CD4-positive, CD25-positive, alpha-beta regulatory T cell (primary cell): ENCODE measurements at regions not wholly inside any gene's neighbourhood (a gene's known extent, or its start where the extent isn't known, plus 50 kb on each side); places are given as distances from the start of the nearest gene placed in this dataset.
"Not testable (repeated sequence)": the region's sequence is repeated elsewhere in the genome, so short reads cannot be mapped to it uniquely, and the experiment has no call there.

Experiments
- ATAC-seq, 2 donors: fragments of 150-1000 bp; cut with Tn5 transposase; one replicate each; pipeline ENCODE4 v1.10.0; 2021; ENCODE audit warnings: low read depth in 2 of 2, moderate number of reproducible peaks in 2 of 2, moderate library complexity in 1 of 2
- DNase-seq, 3 donors: peaks; one replicate each; pipeline versions ENCODE4 v3.0.0 to v3.0.0-alpha.2; 2012 to 2022; ENCODE audit warnings: mixed read lengths in 1 of 3
- H3K27ac ChIP-seq: one replicate; pipeline ENCODE4 v1.7.0; 2013; ENCODE audit warnings: mild to moderate bottlenecking, low read length; ENCODE audit not compliant: insufficient read depth, poor library complexity, severe bottlenecking
- H3K27me3 ChIP-seq: one replicate; pipeline ENCODE4 v1.7.0; 2013; ENCODE audit warnings: low read length; ENCODE audit not compliant: control insufficient read depth, insufficient read depth
- H3K36me3 ChIP-seq: one replicate; pipeline ENCODE4 v1.7.0; 2013; ENCODE audit warnings: mild to moderate bottlenecking, low read length, moderate library complexity; ENCODE audit not compliant: control insufficient read depth, insufficient read depth
- H3K4me1 ChIP-seq: 2 replicates; pipeline ENCODE4 v1.7.0; 2013; ENCODE audit warnings: mild to moderate bottlenecking, low read length; ENCODE audit not compliant: insufficient read depth, control insufficient read depth, poor library complexity, severe bottlenecking
- H3K4me3 ChIP-seq: one replicate; pipeline ENCODE4 v1.7.0; 2013; ENCODE audit warnings: low read depth, mild to moderate bottlenecking, low read length, moderate library complexity
- H3K9me3 ChIP-seq, 2 experiments: 1 replicate in 1 of 2; 2 replicates in 1 of 2; pipeline ENCODE4 v1.7.0; 2013; ENCODE audit warnings: low read length in 2 of 2, mild to moderate bottlenecking in 1 of 2, moderate library complexity in 1 of 2; ENCODE audit not compliant: control insufficient read depth in 2 of 2
- H3K27ac Mint-ChIP-seq, 3 donors: one replicate each; pipeline ENCODE4 v1.8.0; 2020 to 2022; ENCODE audit warnings: mild to moderate bottlenecking in 3 of 3, mixed read lengths in 3 of 3, moderate library complexity in 2 of 3
- H3K27me3 Mint-ChIP-seq: one replicate; pipeline ENCODE4 v1.8.0; 2022; ENCODE audit warnings: mild to moderate bottlenecking, mixed read lengths
- H3K36me3 Mint-ChIP-seq: one replicate; pipeline ENCODE4 v1.8.0; 2020; ENCODE audit warnings: mixed read lengths
- H3K4me1 Mint-ChIP-seq, 4 donors: one replicate each; pipeline ENCODE4 v1.8.0; 2020 to 2022; ENCODE audit warnings: mixed read lengths in 4 of 4, mild to moderate bottlenecking in 1 of 4
- H3K4me3 Mint-ChIP-seq, 4 donors: one replicate each; pipeline ENCODE4 v1.8.0; 2020 to 2022; ENCODE audit warnings: mild to moderate bottlenecking in 4 of 4, mixed read lengths in 4 of 4, moderate library complexity in 3 of 4
- H3K9me3 Mint-ChIP-seq, 7 donors: one replicate each; pipeline ENCODE4 v1.8.0; 2020 to 2022; ENCODE audit warnings: mixed read lengths in 7 of 7, mild to moderate bottlenecking in 3 of 7, moderate library complexity in 2 of 7

- H3K9me3 ChIP-seq: peaks cover 9 to 17% of the 10 kb centered on the region in 2 experiments
- H3K4me1 ChIP-seq, H3K27me3 Mint-ChIP-seq, H3K27me3 ChIP-seq, H3K4me1 Mint-ChIP-seq, H3K4me3 Mint-ChIP-seq, DNase-seq, H3K36me3 ChIP-seq, H3K36me3 Mint-ChIP-seq, ATAC-seq, H3K27ac ChIP-seq, H3K27ac Mint-ChIP-seq, H3K4me3 ChIP-seq: not testable (repeated sequence)
- H3K9me3 Mint-ChIP-seq: peaks cover 0 to 54% (median 8%) of the 10 kb centered on the region in 7 donors
Measured at GRCh38 chr21:20502915-20503314, 495.3 kb upstream of the NCAM2 start.

DNA sequence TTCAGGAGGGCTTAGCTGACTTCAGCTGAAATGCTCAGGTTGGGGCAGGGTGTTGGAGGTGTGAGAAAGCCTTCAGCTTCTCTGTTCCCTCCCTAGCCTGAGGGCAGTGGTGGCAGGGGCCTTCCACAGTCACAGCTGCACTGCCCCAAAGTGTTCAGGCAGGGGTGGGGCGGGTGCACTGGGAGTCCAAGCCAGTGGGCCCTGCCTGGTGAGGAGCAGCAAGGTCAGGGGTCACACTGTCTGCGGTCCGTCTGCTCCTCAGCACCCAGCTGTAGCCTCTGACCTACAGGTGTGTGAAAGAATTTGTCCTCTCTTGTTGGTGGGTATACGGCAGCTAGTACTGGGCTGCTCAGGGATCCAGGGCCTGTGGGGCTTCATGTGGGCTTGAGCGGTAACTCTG lies 490.4 kb upstream of the NCAM2 start:
- Histone ChIP-seq H3K36me3 (no peaks in the 10 kb centered on the region), H3K9me3 (peaks cover 9 to 18% of the 10 kb centered on the region in 2 experiments), H3K4me1 (no peaks in the 10 kb centered on the region), H3K27me3 (no peaks in the 10 kb centered on the region), H3K27ac (no peak overlapping the region), H3K4me3 (no peak overlapping the region)
- no peaks in the 10 kb centered on the region for H3K27me3 Mint-ChIP-seq
- H3K4me1 Mint-ChIP-seq: no peaks in the 10 kb centered on the region
- DNase-seq (no peak), ATAC-seq (no peak)
- peaks cover 0 to 44% (median 6%) of the 10 kb centered on the region in 7 donors for H3K9me3 Mint-ChIP-seq
- H3K36me3 Mint-ChIP-seq: no peaks in the 10 kb centered on the region
- no peak overlapping the region for H3K4me3 Mint-ChIP-seq
- no peak overlapping the region for H3K27ac Mint-ChIP-seq

DNA sequence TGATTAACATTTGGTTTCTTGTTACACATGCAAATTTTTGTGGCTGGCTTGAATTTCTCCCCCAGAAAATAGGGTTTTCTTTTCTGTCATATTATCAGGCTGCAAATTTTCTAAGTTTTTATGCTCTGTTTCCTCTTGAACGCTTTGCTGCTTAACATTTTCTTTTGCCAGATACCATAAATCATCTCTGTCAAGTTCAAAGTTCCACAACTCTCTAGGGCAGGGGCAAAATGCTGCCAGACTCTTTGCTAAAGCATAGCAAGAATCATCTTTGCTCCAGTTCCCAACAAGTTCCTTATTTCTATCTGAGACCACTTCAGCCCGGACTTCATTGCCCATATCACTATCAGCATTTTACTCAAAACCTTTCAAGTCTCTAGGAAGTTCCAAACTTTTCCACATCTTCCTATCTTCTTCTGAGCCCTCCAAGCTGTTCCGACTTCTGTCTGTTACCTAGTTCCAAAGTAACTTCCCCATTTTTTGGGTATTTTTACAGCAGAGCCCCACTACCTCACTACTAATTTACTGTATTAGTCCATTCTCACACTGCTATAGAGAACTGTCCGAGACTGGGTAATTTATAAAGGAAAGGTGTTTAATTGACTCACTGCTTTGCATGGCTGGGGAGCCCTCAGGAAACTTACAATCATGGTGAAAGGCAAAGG lies 486.9 kb upstream of the NCAM2 start:
- Mint-ChIP-seq H3K4me3 (no peak overlapping the region), H3K27me3 (no peaks in the 10 kb centered on the region), H3K36me3 (no peaks in the 10 kb centered on the region), H3K4me1 (no peaks in the 10 kb centered on the region), H3K9me3 (peaks cover 0 to 27% (median 4%) of the 10 kb centered on the region in 7 donors), H3K27ac (no peak overlapping the region)
- no peak overlapping the region for H3K4me3 ChIP-seq
- H3K27ac ChIP-seq: no peak overlapping the region
- no peak for ATAC-seq
- H3K36me3 ChIP-seq: no peaks in the 10 kb centered on the region
- H3K27me3 ChIP-seq: no peaks in the 10 kb centered on the region
- peaks cover 2 to 15% of the 10 kb centered on the region in 2 experiments for H3K9me3 ChIP-seq
- no peak for DNase-seq
- no peaks in the 10 kb centered on the region for H3K4me1 ChIP-seq

DNA sequence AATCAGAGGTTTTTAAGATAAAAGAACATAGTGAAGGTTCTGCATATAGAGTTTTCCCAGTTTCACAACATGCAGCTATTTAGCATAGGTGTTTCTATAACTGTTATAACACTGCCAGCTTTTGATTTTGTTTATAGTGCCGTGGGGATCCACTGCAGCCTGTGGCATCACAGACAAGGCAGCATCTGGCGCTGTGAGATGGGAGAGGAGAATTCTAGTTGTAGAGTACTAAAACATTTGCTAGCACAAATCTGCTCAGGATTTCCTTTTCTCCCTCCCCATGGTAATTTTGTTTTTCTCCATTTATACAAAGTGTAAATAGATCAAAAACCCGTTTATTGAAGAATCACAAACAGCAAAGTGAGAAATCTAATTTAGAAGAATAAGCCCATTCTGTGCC lies 482.8 kb upstream of the NCAM2 start:
- ATAC-seq: no peak
- no peak for DNase-seq
- H3K4me1 Mint-ChIP-seq: no peaks in the 10 kb centered on the region

DNA sequence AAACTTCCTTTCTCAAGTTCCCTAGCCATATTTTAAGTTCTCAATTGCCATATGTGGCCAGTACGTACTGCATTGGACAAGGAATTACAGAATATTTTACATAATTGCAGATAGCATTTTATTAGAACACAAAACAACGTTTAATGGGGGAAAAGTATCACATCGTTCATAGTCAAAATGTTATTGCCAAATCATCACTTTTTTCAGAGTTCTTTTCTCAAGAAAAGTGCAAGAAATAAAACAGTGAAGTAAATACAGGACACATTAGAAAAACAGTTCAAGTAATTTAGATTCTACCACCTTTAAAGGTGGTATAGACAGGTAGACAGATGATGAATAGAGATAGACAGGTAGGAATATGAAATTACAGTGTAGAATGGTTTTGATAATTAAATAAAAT lies 479.1 kb upstream of the NCAM2 start:
- Mint-ChIP-seq H3K27me3 (no peaks in the 10 kb centered on the region), H3K36me3 (no peaks in the 10 kb centered on the region), H3K4me3 (no peak overlapping the region), H3K4me1 (no peaks in the 10 kb centered on the region), H3K9me3 (peaks cover 0 to 19% (median 11%) of the 10 kb centered on the region in 7 donors), H3K27ac (no peak overlapping the region)
- ATAC-seq (no peak), DNase-seq (no peak)
- Histone ChIP-seq H3K27ac (no peak overlapping the region), H3K4me1 (no peaks in the 10 kb centered on the region), H3K9me3 (peaks cover 0 to 4% of the 10 kb centered on the region in 2 experiments), H3K27me3 (no peaks in the 10 kb centered on the region), H3K4me3 (no peak overlapping the region), H3K36me3 (no peaks in the 10 kb centered on the region)

More for the DNA sequence above, 482.8 kb upstream of the NCAM2 start:
- no peaks in the 10 kb centered on the region for H3K36me3 Mint-ChIP-seq
- no peaks in the 10 kb centered on the region for H3K27me3 Mint-ChIP-seq
- no peak overlapping the region for H3K4me3 Mint-ChIP-seq
- Histone ChIP-seq H3K36me3 (no peaks in the 10 kb centered on the region), H3K27me3 (no peaks in the 10 kb centered on the region), H3K4me1 (no peaks in the 10 kb centered on the region), H3K9me3 (no peaks in the 10 kb centered on the region), H3K4me3 (no peak overlapping the region), H3K27ac (no peak overlapping the region)
- H3K27ac Mint-ChIP-seq: no peak overlapping the region
- peaks cover 0 to 24% (median 6%) of the 10 kb centered on the region in 7 donors for H3K9me3 Mint-ChIP-seq

DNA sequence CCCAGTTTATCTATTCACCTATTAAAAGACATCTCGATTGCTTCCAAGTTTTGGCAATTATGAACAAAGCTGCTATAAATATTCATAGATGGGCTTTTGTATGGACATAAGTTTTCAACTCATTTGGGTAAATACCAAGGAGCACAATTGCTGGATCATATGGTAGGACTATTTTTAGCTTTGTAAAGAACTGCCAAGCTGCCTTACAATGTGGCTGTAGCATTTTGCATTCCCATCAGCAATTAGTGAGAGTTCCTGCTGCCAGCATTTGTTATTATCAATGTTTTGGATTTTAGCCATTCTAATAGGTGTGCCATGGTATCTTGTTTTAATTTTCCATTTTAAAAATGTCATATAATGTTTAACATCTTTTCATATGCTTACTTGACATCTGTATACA lies 475.6 kb upstream of the NCAM2 start:
- no peaks in the 10 kb centered on the region for H3K27me3 Mint-ChIP-seq
- H3K4me3 ChIP-seq: no peak overlapping the region
- peaks cover 0 to 16% (median 8%) of the 10 kb centered on the region in 7 donors for H3K9me3 Mint-ChIP-seq
- no peaks in the 10 kb centered on the region for H3K36me3 Mint-ChIP-seq
- H3K36me3 ChIP-seq: no peaks in the 10 kb centered on the region
- H3K9me3 ChIP-seq: peaks cover 0 to 4% of the 10 kb centered on the region in 2 experiments
- no peak overlapping the region for H3K4me3 Mint-ChIP-seq
- no peaks in the 10 kb centered on the region for H3K27me3 ChIP-seq
- H3K27ac ChIP-seq: no peak overlapping the region
- no peak for DNase-seq
- no peaks in the 10 kb centered on the region for H3K4me1 Mint-ChIP-seq
- H3K27ac Mint-ChIP-seq: no peak overlapping the region
- H3K4me1 ChIP-seq: no peaks in the 10 kb centered on the region
- no peak for ATAC-seq

GRCh38 chr21:20523191-20523590 lies 475.0 kb upstream of the NCAM2 start:
- Mint-ChIP-seq H3K4me3 (no peak overlapping the region), H3K27ac (no peak overlapping the region), H3K4me1 (no peaks in the 10 kb centered on the region), H3K27me3 (no peaks in the 10 kb centered on the region), H3K36me3 (no peaks in the 10 kb centered on the region), H3K9me3 (peaks cover 0 to 16% (median 6%) of the 10 kb centered on the region in 7 donors)
- Histone ChIP-seq H3K27me3 (no peaks in the 10 kb centered on the region), H3K27ac (no peak overlapping the region), H3K4me3 (no peak overlapping the region), H3K4me1 (no peaks in the 10 kb centered on the region), H3K9me3 (peaks cover 0 to 4% of the 10 kb centered on the region in 2 experiments), H3K36me3 (no peaks in the 10 kb centered on the region)
- DNase-seq (no peak), ATAC-seq (no peak)

- no peak overlapping the region for H3K27ac ChIP-seq
Measured at GRCh38 chr21:20527731-20528460, 470.3 kb upstream of the NCAM2 start.

More at GRCh38 chr21:20527731-20528460, 470.3 kb upstream of the NCAM2 start:
- Mint-ChIP-seq H3K9me3 (peaks cover 0 to 24% (median 9%) of the 10 kb centered on the region in 7 donors), H3K4me3 (no peak overlapping the region), H3K27ac (no peak overlapping the region), H3K36me3 (no peaks in the 10 kb centered on the region), H3K4me1 (no peaks in the 10 kb centered on the region), H3K27me3 (no peaks in the 10 kb centered on the region)
- no peak overlapping the region for H3K4me3 ChIP-seq
- no peaks in the 10 kb centered on the region for H3K27me3 ChIP-seq
- peaks cover 2 to 4% of the 10 kb centered on the region in 2 experiments for H3K9me3 ChIP-seq
- DNase-seq: no peak
- H3K36me3 ChIP-seq: no peaks in the 10 kb centered on the region
- ATAC-seq: no peak
- no peaks in the 10 kb centered on the region for H3K4me1 ChIP-seq
